ENCODE measurements at regions not wholly inside any gene's neighbourhood (a gene's known extent, or its start where the extent isn't known, plus 50 kb on each side); places are given as distances from the start of the nearest gene placed in this dataset.
"Not testable (repeated sequence)": the region's sequence is repeated elsewhere in the genome, so short reads cannot be mapped to it uniquely, and the experiment has no call there.

DNA sequence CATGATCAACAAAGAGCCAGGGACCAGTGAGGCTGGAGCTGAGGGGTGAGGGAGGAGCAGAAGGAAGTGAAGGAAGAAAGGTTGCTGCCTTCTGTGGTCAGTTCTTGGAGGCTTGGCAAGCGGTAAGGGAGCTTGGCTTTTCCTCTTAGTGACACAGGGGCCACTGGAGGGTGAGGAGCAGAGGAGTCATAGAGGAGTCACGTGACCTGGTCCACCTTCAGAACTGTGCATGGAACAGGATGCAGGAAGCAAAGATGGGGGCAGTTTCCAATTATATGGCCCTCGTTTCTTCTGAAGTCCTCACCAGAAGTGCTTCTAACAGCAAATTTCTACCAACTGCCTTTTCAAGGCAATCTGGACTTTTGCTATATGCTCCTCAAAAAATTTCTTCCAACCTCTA is 326.9 kb upstream of the SMIM21 start:
- DNase-seq (ENCODE audit: low read depth, low spot score): no peak

GRCh38 chr18:75753753-75754152 is 326.2 kb upstream of the SMIM21 start:
- no peak for DNase-seq (ENCODE audit: low read depth, low spot score)

GRCh38 chr18:75752740-75753263 is 325.3 kb upstream of the SMIM21 start:
- no peak for DNase-seq (ENCODE audit: low read depth, low spot score)

DNA sequence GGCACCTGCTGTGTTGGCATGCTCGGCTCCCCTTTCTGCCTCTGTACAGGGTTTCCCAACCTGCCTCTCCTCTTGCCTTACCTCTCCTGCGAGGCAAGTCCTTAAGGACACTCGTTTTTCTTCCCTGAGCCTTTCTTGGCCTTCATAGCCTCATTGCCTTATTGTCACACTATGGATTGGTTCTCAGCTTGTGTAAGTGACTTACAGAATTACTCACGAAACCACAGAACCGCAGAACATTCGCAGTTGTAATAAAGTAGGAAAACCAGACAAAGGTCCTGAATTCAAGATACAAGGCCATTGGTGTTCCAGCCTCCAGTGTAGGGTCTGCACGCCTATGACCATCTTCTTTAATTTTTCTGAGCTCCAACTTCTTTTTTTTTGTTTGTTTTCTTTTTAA is 317.6 kb upstream of the SMIM21 start:
- no peak for DNase-seq (ENCODE audit: low read depth, low spot score)

DNA sequence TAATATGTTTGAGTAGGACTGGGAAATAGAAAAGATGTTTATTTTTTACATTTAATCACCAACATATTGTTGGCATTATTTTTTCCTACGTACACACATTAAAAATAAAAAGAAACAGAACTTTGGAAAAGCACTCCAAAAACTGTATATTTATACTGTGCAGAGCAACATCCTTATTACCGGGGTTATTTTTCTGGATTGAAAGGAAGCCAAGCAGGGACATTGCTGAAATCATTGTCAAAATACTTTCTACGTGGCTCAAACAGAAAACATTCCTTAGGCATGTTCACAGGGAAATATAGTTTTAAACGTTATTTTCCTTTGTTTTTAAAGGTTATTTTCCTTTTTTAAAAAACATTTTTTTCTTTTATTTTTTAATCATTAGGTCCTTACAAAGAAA is 315.0 kb upstream of the SMIM21 start:
- DNase-seq (ENCODE audit: low read depth, low spot score): no peak

- DNase-seq (ENCODE audit: low read depth, low spot score): no peak
These were observed 312.2 kb upstream of the SMIM21 start for GRCh38 chr18:75739682-75740081.

DNA sequence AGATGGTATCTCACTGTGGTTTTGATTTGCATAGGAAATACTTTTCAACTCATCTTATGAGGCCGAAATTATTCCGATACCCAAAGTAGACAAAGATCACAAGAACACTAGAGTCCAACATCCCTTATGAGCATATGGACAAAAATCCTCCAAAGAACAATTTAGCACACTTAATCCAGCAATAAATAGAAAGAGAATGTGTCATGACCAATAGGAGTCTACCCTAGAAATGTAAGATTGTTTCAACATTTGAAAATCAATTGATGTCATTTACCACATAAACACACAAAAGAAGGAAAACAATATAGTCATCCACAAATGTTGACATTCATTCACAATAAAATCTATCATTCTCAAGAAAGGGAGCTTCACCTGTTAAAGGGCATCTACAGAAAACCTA is 307.8 kb upstream of the SMIM21 start:
- DNase-seq (ENCODE audit: low read depth, low spot score): no peak

GRCh38 chr18:75730249-75730648 is 302.7 kb upstream of the SMIM21 start:
- DNase-seq (ENCODE audit: low read depth, low spot score): no peak

DNA sequence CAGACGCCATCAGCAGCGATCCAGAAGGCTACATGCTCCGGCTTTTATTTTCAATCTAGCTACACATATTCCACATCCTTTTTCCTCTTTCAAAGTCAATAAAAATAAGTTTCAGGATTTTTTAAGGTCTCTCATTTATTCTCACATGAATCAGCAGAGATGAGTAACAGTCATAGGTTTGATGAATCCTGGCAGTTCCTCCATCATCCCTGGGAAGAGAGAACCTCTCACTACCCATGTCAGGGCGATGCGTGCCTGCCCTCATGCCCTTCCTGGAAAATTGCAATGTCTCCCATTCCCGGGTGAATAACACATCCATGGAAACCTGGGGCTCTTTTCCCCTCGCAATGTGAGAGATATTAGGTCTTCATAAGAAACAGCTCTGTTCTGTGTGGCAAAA is 301.1 kb upstream of the SMIM21 start:
- DNase-seq (ENCODE audit: low read depth, low spot score): no peak

- DNase-seq (ENCODE audit: low read depth, low spot score): no peak
These were observed 300.0 kb upstream of the SMIM21 start for GRCh38 chr18:75727456-75727855.

DNA sequence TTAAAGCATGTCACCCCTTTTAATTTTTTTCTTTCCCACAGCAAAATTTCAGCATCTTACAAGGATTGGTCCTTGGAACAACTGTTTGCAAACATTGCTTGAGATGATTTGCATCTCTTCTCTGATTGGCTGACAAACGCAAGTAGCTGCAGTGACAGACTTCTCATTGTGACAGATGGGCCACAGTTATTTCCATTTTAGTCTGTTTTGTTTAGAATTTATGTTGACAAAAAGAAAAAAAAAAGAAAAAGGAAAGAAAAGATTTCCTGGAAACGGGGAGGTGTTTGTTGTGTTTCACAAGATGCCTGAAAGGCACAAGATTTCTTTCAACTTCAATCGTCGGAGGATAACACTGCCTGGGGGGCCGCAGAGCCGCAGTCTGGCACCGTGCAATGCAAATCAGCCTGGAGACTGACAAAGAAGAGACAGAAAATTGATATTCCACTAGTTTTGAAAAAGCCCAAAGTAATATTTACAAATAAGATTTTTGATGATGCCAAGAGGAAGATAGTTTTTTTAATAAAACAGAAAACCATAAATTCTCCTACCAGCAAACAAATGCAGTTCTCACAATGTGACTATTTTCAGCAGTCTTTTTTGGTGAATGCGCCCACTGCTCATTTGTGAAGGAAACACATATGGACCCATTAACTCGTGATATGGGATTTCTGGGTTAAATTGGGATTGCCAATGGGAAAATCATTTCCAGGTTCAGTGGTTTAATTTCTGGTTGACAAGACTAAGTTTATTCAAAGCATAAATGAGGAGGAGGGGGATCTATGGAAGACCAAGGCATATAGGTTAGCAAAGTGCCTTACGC is 296.2 kb upstream of the SMIM21 start:
- DNase-seq (ENCODE audit: low read depth, low spot score): no peak

DNA sequence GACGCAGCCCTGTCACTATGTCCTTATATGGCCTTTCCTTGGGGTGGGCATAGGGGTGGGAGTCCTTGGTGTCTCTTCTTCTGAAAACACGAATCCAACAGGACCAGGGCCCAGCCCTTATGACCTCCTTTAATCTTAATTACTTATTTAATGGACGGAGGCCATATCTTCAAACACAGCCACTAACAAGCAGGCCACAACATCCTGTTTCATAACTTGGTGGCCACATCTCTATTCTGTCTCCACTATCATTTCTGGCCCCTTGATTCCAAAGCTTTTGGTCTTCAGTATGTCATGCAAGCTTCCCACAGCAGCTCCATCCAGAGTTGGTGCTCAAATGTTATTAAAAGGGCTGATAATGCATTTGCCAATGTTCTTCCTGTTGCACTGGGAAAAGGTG is 287.3 kb upstream of the SMIM21 start:
- DNase-seq (ENCODE audit: low read depth, low spot score): no peak

DNA sequence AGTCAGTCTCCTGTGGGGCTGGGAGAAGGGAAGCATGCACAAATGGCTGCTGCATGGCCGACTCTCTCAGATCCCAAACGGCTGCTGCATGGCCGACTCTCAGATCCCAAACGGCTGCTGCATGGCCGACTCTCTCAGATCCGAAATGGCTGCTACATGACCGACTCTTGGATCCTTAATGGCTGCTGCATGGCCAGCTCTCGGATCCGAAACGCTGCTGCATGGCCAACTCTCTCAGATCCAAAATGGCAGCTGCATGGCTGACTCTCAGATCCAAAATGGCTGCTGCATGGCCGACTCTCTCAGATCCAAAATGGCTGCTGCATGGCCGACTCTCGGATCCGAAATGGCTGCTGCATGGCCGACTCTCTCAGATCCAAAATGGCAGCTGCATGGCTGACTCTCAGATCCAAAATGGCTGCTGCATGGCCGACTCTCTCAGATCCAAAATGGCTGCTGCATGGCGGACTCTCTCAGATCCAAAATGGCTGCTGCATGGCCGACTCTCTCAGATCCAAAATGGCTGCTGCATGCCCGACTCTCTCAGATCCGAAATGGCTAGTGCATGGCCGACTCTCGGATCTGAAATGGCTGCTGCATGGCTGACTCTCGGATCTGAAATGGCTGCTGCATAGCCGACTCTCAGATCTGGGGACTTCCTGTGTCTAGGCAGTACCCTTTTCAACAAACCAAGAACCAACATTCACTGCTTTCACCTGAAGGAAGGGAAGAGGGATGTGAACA is 284.8 kb upstream of the SMIM21 start:
- not testable (repeated sequence) for DNase-seq (ENCODE audit: low read depth, low spot score)

GRCh38 chr18:75700561-75700960 is 273.1 kb upstream of the SMIM21 start:
- DNase-seq (ENCODE audit: low read depth, low spot score): no peak

- DNase-seq (ENCODE audit: low read depth, low spot score): no peak
These were observed 271.4 kb upstream of the SMIM21 start for GRCh38 chr18:75698861-75699260.

GRCh38 chr18:75697493-75697892 is 270.0 kb upstream of the SMIM21 start:
- DNase-seq (ENCODE audit: low read depth, low spot score): no peak

- DNase-seq (ENCODE audit: low read depth, low spot score): no peak
These were observed 268.9 kb upstream of the SMIM21 start for GRCh38 chr18:75696391-75696790.

DNA sequence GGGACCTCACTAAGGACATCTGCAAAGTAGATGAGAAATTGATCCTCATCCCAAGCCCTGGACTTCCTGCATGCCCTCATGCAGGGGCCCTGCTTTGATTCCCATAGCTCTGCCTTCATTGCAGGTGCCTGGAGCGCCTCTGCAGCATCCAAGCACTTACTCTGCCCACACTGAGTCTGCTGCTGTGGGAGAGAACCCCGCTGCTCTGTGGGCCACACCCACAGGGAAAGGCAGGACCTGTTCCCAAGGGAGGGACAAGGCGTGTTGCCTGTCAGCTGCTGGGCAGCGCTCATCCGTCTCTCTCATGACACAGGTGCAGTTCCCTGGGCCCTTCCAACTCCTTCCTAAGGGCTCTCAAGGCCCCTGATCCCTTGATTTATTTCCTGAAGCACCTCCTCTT is 266.8 kb upstream of the SMIM21 start:
- no peak for DNase-seq (ENCODE audit: low read depth, low spot score)

- DNase-seq (ENCODE audit: low read depth, low spot score): no peak
These were observed 264.0 kb upstream of the SMIM21 start for GRCh38 chr18:75691483-75691882.

- DNase-seq (ENCODE audit: low read depth, low spot score): not testable (repeated sequence)
These were observed 262.8 kb upstream of the SMIM21 start for GRCh38 chr18:75690283-75690682.

GRCh38 chr18:75687626-75688025 is 260.1 kb upstream of the SMIM21 start:
- DNase-seq (ENCODE audit: low read depth, low spot score): no peak

DNA sequence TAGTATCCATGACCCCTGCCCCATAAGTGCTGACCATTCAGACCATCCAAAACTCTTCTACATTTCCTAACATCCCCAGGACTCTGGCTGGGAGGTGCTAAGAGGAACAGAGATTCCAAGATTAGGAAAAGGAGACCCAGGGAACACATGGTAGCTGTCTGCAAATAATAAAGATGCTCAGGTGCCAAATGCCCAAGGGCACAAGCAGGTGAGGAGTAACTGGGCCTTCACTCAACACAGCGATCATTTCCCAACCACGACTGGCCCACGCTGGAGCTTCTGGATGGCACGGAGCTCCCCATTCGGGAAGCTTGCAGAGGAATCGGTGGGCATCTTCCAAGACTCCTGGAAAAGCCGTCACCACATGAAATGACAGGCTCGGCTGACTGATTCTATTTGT is 255.9 kb upstream of the SMIM21 start:
- DNase-seq (ENCODE audit: low read depth, low spot score): no peak

DNA sequence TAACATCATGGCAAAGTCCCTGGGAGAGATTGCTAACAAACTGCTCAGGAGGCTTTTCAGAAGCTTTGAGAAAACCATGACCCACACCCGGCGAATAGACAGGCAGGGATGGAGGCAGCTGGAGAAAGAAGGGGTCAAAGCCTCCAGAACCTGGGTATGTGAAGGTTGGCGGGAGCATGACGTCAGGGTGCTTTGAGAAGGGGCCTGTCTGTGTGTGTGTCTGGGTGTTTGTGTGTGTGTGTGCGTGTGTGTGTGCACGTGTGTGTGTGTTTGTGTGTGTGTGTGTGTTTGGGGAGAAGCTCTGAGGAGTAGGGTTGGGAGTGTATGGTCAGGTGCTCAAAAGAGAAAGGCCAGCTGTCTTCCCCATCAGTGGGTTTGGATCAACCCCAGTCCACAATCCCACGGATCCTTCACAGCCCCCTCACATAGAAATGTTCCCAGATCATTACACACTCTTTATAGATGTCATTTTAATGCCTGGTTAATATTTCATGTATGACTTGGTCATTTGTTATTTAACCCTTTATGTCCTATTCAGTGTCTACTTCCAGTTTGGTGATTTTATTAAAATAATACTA is 254.1 kb upstream of the SMIM21 start:
- DNase-seq (ENCODE audit: low read depth, low spot score): no peak

All from smooth muscle cell of the brain vasculature (primary cell).